ENCODE measurements at regions not wholly inside any gene's neighbourhood (a gene's known extent, or its start where the extent isn't known, plus 50 kb on each side); places are given as distances from the start of the nearest gene placed in this dataset.
A peak's percentile ranks its signal among the peaks of the same experiment; 100 is the strongest.

- Mint-ChIP-seq H3K4me3 (ENCODE audit: unreplicated experiment) (no peak overlapping the region), H3K27ac (ENCODE audit: unreplicated experiment) (no peak overlapping the region), H3K27me3 (ENCODE audit: low read depth, unreplicated experiment) (no peaks in the 10 kb centered on the region), H3K4me1 (ENCODE audit: low read depth, unreplicated experiment) (no peaks in the 10 kb centered on the region), H3K36me3 (ENCODE audit: low read depth, unreplicated experiment) (no peaks in the 10 kb centered on the region), H3K9me3 (ENCODE audit: unreplicated experiment) (no peaks in the 10 kb centered on the region)
- no peaks in the 10 kb centered on the region for H3K36me3 ChIP-seq (ENCODE audit: insufficient read depth, low read length)
- H3K27ac ChIP-seq (ENCODE audit: low read depth, low read length): no peak overlapping the region
- no peak for FAIRE-seq
- H2AFZ ChIP-seq (ENCODE audit: low read depth, low read length): no peak overlapping the region
- no peak for DNase-seq (ENCODE audit: low read depth)
- peak overlapping the region; percentile 30 for H3K4me2 ChIP-seq (ENCODE audit: low read length)
- H4K20me1 ChIP-seq (ENCODE audit: insufficient read depth, low read length): no peaks in the 10 kb centered on the region
- H3K27me3 ChIP-seq (ENCODE audit: insufficient read depth, low read length): no peaks in the 10 kb centered on the region
- no peak for TF ChIP-seq EZH2 (IDR thresholded peaks at IDR 0.05; ENCODE audit: insufficient read depth, low read length)
- no peak for TF ChIP-seq CTCF (IDR thresholded peaks at IDR 0.05; ENCODE audit: insufficient read depth, low read depth, low read length)
- no peaks in the 10 kb centered on the region for H3K79me2 ChIP-seq (ENCODE audit: insufficient read depth, low read length)
- no peaks in the 10 kb centered on the region for H3K4me1 ChIP-seq (ENCODE audit: insufficient read depth, low read length)
- H3K9ac ChIP-seq (ENCODE audit: low read length): no peak overlapping the region
- H3K9me3 ChIP-seq (ENCODE audit: insufficient read depth, low read depth, low read length): no peaks in the 10 kb centered on the region
- H3K4me3 ChIP-seq (ENCODE audit: insufficient read depth, low read depth, low read length): no peak overlapping the region
Measured at GRCh38 chr14:36022765-36023410, 153.6 kb downstream of the PTCSC3 start.

- Mint-ChIP-seq H3K4me1 (ENCODE audit: low read depth, unreplicated experiment) (no peaks in the 10 kb centered on the region), H3K4me3 (ENCODE audit: unreplicated experiment) (no peak overlapping the region)
Measured at GRCh38 chr14:36021591-36022320, 154.8 kb downstream of the PTCSC3 start.

More at GRCh38 chr14:36021591-36022320, 154.8 kb downstream of the PTCSC3 start:
- Histone ChIP-seq H2AFZ (ENCODE audit: low read depth, low read length) (no peak overlapping the region), H3K36me3 (ENCODE audit: insufficient read depth, low read length) (no peaks in the 10 kb centered on the region), H3K4me3 (ENCODE audit: insufficient read depth, low read depth, low read length) (no peak overlapping the region), H3K9ac (ENCODE audit: low read length) (no peak overlapping the region), H3K9me3 (ENCODE audit: insufficient read depth, low read depth, low read length) (no peaks in the 10 kb centered on the region), H3K27me3 (ENCODE audit: insufficient read depth, low read length) (no peaks in the 10 kb centered on the region), H3K4me2 (ENCODE audit: low read length) (no peak overlapping the region), H3K79me2 (ENCODE audit: insufficient read depth, low read length) (no peaks in the 10 kb centered on the region), H3K4me1 (ENCODE audit: insufficient read depth, low read length) (no peaks in the 10 kb centered on the region), H3K27ac (ENCODE audit: low read depth, low read length) (no peak overlapping the region), H4K20me1 (ENCODE audit: insufficient read depth, low read length) (no peaks in the 10 kb centered on the region)
- FAIRE-seq: no peak
- Mint-ChIP-seq H3K27ac (ENCODE audit: unreplicated experiment) (no peak overlapping the region), H3K9me3 (ENCODE audit: unreplicated experiment) (no peaks in the 10 kb centered on the region), H3K27me3 (ENCODE audit: low read depth, unreplicated experiment) (no peaks in the 10 kb centered on the region), H3K36me3 (ENCODE audit: low read depth, unreplicated experiment) (no peaks in the 10 kb centered on the region)
- no peak for TF ChIP-seq EZH2 (IDR thresholded peaks at IDR 0.05; ENCODE audit: insufficient read depth, low read length)
- no peak for TF ChIP-seq CTCF (IDR thresholded peaks at IDR 0.05; ENCODE audit: insufficient read depth, low read depth, low read length)
- no peak for DNase-seq (ENCODE audit: low read depth)

Data from astrocyte (in vitro differentiated cells and primary cell).